HEK293 (cell line): ENCODE measurements at regions not wholly inside any gene's neighbourhood (a gene's known extent, or its start where the extent isn't known, plus 50 kb on each side); places are given as distances from the start of the nearest gene placed in this dataset.

Source experiments
- IKZF3 ChIP-seq: fragments of 450-650 bp; IDR thresholded peaks from 2 replicates; pipeline ENCODE4 v1.5.0; 2018; ENCODE audit warnings: missing biosample characterization, mild to moderate bottlenecking, missing genetic modification characterization, moderate library complexity
- YY1 ChIP-seq: fragments of 450-650 bp; formaldehyde crosslinking; IDR thresholded peaks from 2 replicates; pipeline ENCODE4 v1.5.1; 2018; ENCODE audit warnings: missing biosample characterization, missing genetic modification characterization
- ZNF239 ChIP-seq: fragments of 450-650 bp; formaldehyde crosslinking; IDR thresholded peaks from 2 replicates; pipeline ENCODE4 v1.5.1; 2016; ENCODE audit warnings: missing biosample characterization, missing genetic modification characterization
- ZNF600 ChIP-seq: fragments of 450-650 bp; formaldehyde crosslinking; IDR thresholded peaks from 2 replicates; pipeline ENCODE4 v1.5.1; 2016; ENCODE audit warnings: missing biosample characterization, missing genetic modification characterization
- TF ChIP-seq, protein P1 (sequence below): fragments of 450-650 bp; formaldehyde crosslinking; IDR thresholded peaks from 2 replicates; pipeline ENCODE4 v1.5.1; 2016; ENCODE audit warnings: missing biosample characterization, missing genetic modification characterization

- TF ChIP-seq, protein P1, sequence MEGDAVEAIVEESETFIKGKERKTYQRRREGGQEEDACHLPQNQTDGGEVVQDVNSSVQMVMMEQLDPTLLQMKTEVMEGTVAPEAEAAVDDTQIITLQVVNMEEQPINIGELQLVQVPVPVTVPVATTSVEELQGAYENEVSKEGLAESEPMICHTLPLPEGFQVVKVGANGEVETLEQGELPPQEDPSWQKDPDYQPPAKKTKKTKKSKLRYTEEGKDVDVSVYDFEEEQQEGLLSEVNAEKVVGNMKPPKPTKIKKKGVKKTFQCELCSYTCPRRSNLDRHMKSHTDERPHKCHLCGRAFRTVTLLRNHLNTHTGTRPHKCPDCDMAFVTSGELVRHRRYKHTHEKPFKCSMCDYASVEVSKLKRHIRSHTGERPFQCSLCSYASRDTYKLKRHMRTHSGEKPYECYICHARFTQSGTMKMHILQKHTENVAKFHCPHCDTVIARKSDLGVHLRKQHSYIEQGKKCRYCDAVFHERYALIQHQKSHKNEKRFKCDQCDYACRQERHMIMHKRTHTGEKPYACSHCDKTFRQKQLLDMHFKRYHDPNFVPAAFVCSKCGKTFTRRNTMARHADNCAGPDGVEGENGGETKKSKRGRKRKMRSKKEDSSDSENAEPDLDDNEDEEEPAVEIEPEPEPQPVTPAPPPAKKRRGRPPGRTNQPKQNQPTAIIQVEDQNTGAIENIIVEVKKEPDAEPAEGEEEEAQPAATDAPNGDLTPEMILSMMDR: no peak
- TF ChIP-seq IKZF3 (tag by site-specific recombination) (no peak), YY1 (tag by site-specific recombination) (no peak), ZNF239 (tag by site-specific recombination) (no peak), ZNF600 (no peak)
Measured at GRCh38 chr18:77859634-77860033, 610.0 kb downstream of the GALR1 start.
